NCI-H524 (cell line): ENCODE measurements at regions not wholly inside any gene's neighbourhood (a gene's known extent, or its start where the extent isn't known, plus 50 kb on each side); places are given as distances from the start of the nearest gene placed in this dataset.

Experiments used
- DNase-seq, 2 experiments: peaks; one replicate each; lab custom pipeline; 2025; lab: John Stamatoyannopoulos, UW

- no peak for DNase-seq
These were observed 68.2 kb upstream of the CXCR4 start for GRCh38 chr2:136185981-136186776.

GRCh38 chr2:136183097-136183496 is 65.1 kb upstream of the CXCR4 start:
- DNase-seq: no peak

DNA sequence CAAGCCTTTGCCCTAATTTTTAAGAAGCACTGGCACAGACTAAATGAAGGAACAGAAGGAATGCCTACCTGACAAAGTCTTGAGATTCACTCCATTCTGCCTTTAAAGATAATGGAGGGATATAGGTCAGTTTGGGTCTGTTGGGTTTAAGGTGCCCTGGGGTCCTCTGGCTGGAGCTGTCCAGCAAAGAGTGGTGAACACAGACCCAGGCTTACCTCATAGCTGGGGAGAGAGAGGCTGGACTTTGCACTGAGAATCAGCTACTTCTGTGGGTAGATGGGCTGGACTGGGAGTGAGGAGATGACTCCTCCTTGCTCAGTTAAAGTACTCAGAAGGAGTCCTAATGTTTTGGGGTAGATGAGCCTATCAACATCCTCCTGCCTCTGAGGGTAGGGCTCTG is 64.4 kb upstream of the CXCR4 start:
- no peak for DNase-seq

DNA sequence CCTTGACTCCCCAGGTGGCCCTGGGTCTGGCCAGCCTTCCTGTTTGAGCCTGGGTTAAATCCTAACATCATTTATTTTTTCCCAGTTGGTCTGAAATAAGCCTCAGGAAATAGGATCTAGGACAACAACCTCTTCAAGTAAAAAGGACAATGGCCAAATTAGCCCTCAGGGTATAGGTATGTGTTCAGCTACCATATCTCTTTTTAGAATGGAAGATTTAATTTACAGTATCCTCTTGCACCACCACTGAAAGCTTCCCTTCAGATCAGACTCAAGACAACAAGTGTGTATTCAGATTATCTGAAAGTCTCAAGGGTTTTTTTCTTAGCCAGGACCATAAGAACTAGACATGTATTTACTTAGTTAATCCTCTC is 61.6 kb upstream of the CXCR4 start:
- no peak for DNase-seq

- no peak for DNase-seq
These were observed 61.1 kb upstream of the CXCR4 start for GRCh38 chr2:136178941-136179601.

DNA sequence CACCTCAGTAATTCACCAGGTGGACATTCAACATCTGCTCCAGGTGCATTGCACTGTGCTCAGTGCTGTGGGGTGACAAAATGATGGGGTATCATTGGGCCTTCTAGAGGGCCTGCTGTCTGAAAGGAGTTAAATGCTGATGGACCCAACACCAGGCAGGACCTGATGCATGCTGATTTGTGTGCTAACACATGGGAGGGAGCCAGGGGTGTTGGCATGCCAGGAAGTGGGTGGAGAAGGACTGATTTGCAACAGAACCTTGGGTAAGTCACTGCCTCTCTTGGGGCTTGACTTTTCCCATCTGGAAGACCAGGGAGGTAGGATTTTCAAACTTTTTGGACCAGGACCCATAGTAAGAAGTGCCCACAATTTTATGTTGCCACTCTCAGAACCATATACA is 57.9 kb upstream of the CXCR4 start:
- DNase-seq: no peak

- no peak for DNase-seq
These were observed 57.5 kb upstream of the CXCR4 start for GRCh38 chr2:136175466-136175865.

- DNase-seq: no peak
These were observed 55.2 kb upstream of the CXCR4 start for GRCh38 chr2:136173126-136173525.

- DNase-seq: no peak
These were observed 53.3 kb upstream of the CXCR4 start for GRCh38 chr2:136171223-136171622.

DNA sequence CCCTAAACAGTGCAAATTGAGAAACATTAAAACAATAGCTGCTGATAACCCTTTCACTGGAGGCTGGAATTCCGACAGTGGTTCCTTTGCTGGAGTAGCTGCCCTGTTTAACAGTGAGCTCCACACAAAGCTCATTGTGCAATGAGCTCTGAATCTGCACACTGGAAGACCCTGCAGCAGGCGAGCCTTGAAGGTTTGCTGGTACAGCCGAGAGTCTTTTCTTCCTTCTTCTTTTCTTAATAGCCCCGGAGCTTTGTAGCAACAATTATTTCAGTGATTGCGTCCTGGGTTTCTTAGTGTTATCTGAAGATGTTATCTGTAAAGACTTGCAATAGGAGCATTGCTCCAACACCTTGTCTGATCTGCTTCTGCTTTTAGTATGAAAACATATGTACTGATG is 50.8 kb upstream of the CXCR4 start:
- DNase-seq: no peak

GRCh38 chr2:136167721-136168475 is 49.9 kb upstream of the CXCR4 start:
- DNase-seq: peak in 1 of 2 experiments; percentile 16
